Neural cell (in vitro differentiated cells): ENCODE measurements at regions not wholly inside any gene's neighbourhood (a gene's known extent, or its start where the extent isn't known, plus 50 kb on each side); places are given as distances from the start of the nearest gene placed in this dataset.

Experiments
- H2AFZ ChIP-seq: fragments of 200-600, 300-800 bp; sonication (generic), shearing (Covaris generic); 2 replicates; pipeline ENCODE4 v1.6.0; 2014; ENCODE audit warnings: low read depth, mild to moderate bottlenecking, antibody characterized with exemption, low read length, moderate library complexity
- H3F3A ChIP-seq: fragments of 200-600 bp; shearing (Covaris generic); 2 replicates; pipeline ENCODE4 v1.6.1; 2016; ENCODE audit warnings: mild to moderate bottlenecking, moderate library complexity, mixed read lengths, antibody characterized with exemption, low read length; ENCODE audit not compliant: insufficient read depth, poor library complexity, severe bottlenecking
- H3K27ac ChIP-seq: fragments of 200-600, 300-800 bp; sonication (generic), shearing (Covaris generic); 2 replicates; pipeline ENCODE4 v1.5.1; 2014; ENCODE audit warnings: mild to moderate bottlenecking, low read length, moderate library complexity
- H3K27me3 ChIP-seq: fragments of 300-800, 200-600 bp; sonication (generic), shearing (Covaris generic); 2 replicates; pipeline ENCODE4 v1.6.0; 2014; ENCODE audit warnings: mild to moderate bottlenecking, low read depth, low read length, moderate library complexity; ENCODE audit not compliant: insufficient read depth
- H3K36me3 ChIP-seq: fragments of 300-800, 200-600 bp; sonication (generic), shearing (Covaris generic); 2 replicates; pipeline ENCODE4 v1.5.1; 2014; ENCODE audit warnings: mild to moderate bottlenecking, antibody characterized with exemption, low read length, moderate library complexity; ENCODE audit not compliant: insufficient read depth
- H3K4me2 ChIP-seq: fragments of 300-800, 200-600 bp; sonication (generic), shearing (Covaris generic); 2 replicates; pipeline ENCODE4 v1.6.0; 2014; ENCODE audit warnings: mild to moderate bottlenecking, low read length
- H3K4me3 ChIP-seq: fragments of 300-800, 200-600 bp; sonication (generic), shearing (Covaris generic); 2 replicates; pipeline ENCODE4 v1.5.1; 2014; ENCODE audit warnings: mild to moderate bottlenecking, low read length, moderate library complexity
- H3K79me2 ChIP-seq: fragments of 200-600 bp; shearing (Covaris generic); replicated peaks from 2 replicates; pipeline ENCODE4 v1.6.0; 2014; ENCODE audit warnings: mild to moderate bottlenecking, low read length, moderate library complexity; ENCODE audit not compliant: insufficient read depth
- H3K9ac ChIP-seq: fragments of 300-800, 200-600 bp; sonication (generic), shearing (Covaris generic); 2 replicates; pipeline ENCODE4 v1.6.1; 2016; ENCODE audit warnings: mild to moderate bottlenecking, low read length, mixed read lengths
- H3K9me2 ChIP-seq: fragments of 200-600 bp; shearing (Covaris generic); 2 replicates; pipeline ENCODE4 v1.6.1; 2016; ENCODE audit warnings: mild to moderate bottlenecking, low read length, mixed read lengths; ENCODE audit not compliant: insufficient read depth
- H3K9me3 ChIP-seq: fragments of 200-600, 300-800 bp; sonication (generic), shearing (Covaris generic); 2 replicates; pipeline ENCODE4 v1.6.1; 2016; ENCODE audit warnings: mild to moderate bottlenecking, mixed run types, low read length, moderate library complexity, mixed read lengths
- H4K20me1 ChIP-seq: fragments of 200-600 bp; shearing (Covaris generic); 2 replicates; pipeline ENCODE4 v1.6.1; 2016; ENCODE audit warnings: mild to moderate bottlenecking, mixed run types; ENCODE audit not compliant: insufficient read depth
- EP300 ChIP-seq: fragments of 450-650 bp; conservative IDR thresholded peaks from 2 replicates; pipeline ENCODE4 v1.6.1; 2014; ENCODE audit warnings: antibody characterized with exemption, mild to moderate bottlenecking, moderate library complexity; ENCODE audit not compliant: poor library complexity, severe bottlenecking
- EZH2 ChIP-seq: fragments of 200-600, 300-800 bp; shearing (Covaris generic), sonication (generic); IDR thresholded peaks from 2 replicates; pipeline ENCODE4 v1.6.1; 2014; ENCODE audit warnings: antibody characterized with exemption, low read length, borderline replicate concordance, mild to moderate bottlenecking; ENCODE audit not compliant: insufficient read depth, poor library complexity, severe bottlenecking
- MXI1 ChIP-seq: fragments of 450-650 bp; conservative IDR thresholded peaks from 2 replicates; pipeline ENCODE4 v1.6.1; 2014; ENCODE audit warnings: antibody characterized with exemption, mild to moderate bottlenecking; ENCODE audit not compliant: poor library complexity, severe bottlenecking
- POLR2AphosphoS5 ChIP-seq: IDR thresholded peaks from 2 replicates; pipeline ENCODE4 v1.6.1; 2012
- RAD21 ChIP-seq: fragments of 450-650 bp; conservative IDR thresholded peaks from 2 replicates; pipeline ENCODE4 v1.6.1; 2014; ENCODE audit warnings: antibody characterized with exemption, mild to moderate bottlenecking, moderate library complexity
- SMC3 ChIP-seq: fragments of 450-650 bp; conservative IDR thresholded peaks from 2 replicates; pipeline ENCODE4 v1.6.1; 2014; ENCODE audit warnings: antibody characterized with exemption, mild to moderate bottlenecking, moderate library complexity; ENCODE audit not compliant: poor library complexity
- TAF1 ChIP-seq: IDR thresholded peaks from 2 replicates; pipeline ENCODE4 v1.6.1; 2012; ENCODE audit warnings: low read depth
- TF ChIP-seq, protein P1 (sequence below): IDR thresholded peaks from 2 replicates; pipeline ENCODE4 v1.6.1; 2012; ENCODE audit warnings: borderline replicate concordance
- TF ChIP-seq, protein P2 (sequence below): fragments of 450-650 bp; IDR thresholded peaks from 2 replicates; pipeline ENCODE4 v1.5.1; 2014; ENCODE audit warnings: antibody characterized with exemption, mild to moderate bottlenecking, moderate library complexity; ENCODE audit not compliant: poor library complexity, severe bottlenecking

DNA sequence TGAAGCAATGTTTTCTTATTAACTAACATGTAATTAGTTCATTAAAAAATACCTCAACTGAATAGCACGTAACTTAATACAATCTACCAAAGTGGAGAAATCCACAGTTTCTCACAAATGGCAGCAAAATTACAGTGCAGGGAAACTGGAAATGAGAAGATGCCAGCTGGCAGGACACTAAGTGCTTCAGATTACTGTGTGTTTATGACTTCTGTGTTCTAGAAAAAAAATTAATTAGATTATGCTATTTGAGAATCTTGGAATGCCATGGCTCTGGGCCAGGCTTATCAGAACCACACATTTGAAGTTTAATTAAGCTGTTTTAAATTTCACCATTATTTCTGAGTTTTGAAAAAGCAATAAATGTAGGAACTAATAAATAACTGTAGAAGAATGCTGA is 357.6 kb downstream of the TGFB2 start:
- H4K20me1 ChIP-seq, result no peaks in the 10 kb centered on the region
- no peak overlapping the region for H3K4me2 ChIP-seq
- no peaks in the 10 kb centered on the region for H3K27me3 ChIP-seq
- no peaks in the 10 kb centered on the region for H3K9me2 ChIP-seq
- no peak overlapping the region for H3K4me3 ChIP-seq
- H3K36me3 ChIP-seq, result no peaks in the 10 kb centered on the region
- H2AFZ ChIP-seq, result no peak overlapping the region
- no peak overlapping the region for H3K9ac ChIP-seq
- TF ChIP-seq EZH2, result no peak
- TF ChIP-seq, protein P1, sequence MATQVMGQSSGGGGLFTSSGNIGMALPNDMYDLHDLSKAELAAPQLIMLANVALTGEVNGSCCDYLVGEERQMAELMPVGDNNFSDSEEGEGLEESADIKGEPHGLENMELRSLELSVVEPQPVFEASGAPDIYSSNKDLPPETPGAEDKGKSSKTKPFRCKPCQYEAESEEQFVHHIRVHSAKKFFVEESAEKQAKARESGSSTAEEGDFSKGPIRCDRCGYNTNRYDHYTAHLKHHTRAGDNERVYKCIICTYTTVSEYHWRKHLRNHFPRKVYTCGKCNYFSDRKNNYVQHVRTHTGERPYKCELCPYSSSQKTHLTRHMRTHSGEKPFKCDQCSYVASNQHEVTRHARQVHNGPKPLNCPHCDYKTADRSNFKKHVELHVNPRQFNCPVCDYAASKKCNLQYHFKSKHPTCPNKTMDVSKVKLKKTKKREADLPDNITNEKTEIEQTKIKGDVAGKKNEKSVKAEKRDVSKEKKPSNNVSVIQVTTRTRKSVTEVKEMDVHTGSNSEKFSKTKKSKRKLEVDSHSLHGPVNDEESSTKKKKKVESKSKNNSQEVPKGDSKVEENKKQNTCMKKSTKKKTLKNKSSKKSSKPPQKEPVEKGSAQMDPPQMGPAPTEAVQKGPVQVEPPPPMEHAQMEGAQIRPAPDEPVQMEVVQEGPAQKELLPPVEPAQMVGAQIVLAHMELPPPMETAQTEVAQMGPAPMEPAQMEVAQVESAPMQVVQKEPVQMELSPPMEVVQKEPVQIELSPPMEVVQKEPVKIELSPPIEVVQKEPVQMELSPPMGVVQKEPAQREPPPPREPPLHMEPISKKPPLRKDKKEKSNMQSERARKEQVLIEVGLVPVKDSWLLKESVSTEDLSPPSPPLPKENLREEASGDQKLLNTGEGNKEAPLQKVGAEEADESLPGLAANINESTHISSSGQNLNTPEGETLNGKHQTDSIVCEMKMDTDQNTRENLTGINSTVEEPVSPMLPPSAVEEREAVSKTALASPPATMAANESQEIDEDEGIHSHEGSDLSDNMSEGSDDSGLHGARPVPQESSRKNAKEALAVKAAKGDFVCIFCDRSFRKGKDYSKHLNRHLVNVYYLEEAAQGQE, result no peak
- TF ChIP-seq EP300, result no peak
- no peaks in the 10 kb centered on the region for H3K9me3 ChIP-seq
- no peaks in the 10 kb centered on the region for H3K79me2 ChIP-seq
- H3F3A ChIP-seq, result no peaks in the 10 kb centered on the region
- H3K27ac ChIP-seq, result no peak overlapping the region

DNA sequence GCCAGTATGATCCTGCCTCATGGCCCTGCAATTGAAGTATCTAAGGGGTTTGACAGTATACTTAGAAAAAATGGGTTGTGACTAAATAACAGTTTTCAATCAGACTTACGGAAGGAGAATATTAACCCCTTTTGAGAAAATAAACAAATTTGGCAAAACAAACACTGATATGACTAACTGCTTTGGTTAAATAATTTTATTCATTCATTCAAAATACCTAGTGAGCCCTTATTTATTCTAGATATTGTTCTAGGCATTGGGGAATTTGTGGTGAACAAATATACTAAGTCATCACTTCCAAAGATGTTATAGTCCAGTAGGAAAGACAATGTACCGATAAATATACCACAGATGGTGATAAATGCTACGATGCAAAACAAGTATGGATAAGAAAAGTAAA is 358.7 kb downstream of the TGFB2 start:
- Histone ChIP-seq H3K27me3 (no peaks in the 10 kb centered on the region), H3K9ac (no peak overlapping the region), H2AFZ (no peak overlapping the region), H3K4me2 (no peak overlapping the region), H3K4me3 (no peak overlapping the region), H3F3A (no peaks in the 10 kb centered on the region), H3K36me3 (no peaks in the 10 kb centered on the region), H3K9me2 (no peaks in the 10 kb centered on the region), H3K27ac (no peak overlapping the region), H3K79me2 (no peaks in the 10 kb centered on the region), H3K9me3 (no peaks in the 10 kb centered on the region), H4K20me1 (no peaks in the 10 kb centered on the region)
- TF ChIP-seq POLR2AphosphoS5, result no peak

DNA sequence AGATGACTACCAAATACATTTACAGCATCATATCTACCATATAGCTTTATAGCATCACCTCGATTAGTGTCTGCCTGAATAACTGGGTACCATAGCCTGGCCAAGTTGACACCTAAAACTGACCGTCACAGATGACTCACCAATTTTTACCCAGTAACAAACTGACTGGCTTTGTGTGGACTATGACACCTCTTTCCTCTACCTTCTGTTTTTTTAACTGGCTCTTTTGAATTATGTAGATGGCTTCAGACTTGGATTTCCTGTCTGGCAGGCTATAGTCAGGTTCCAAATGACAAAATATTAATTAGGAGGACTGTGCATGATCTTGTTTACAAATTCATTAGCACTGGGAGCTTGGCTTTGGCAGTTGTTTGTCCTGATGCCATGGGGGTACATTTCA is 360.3 kb downstream of the TGFB2 start:
- Histone ChIP-seq H3K27ac (no peak overlapping the region), H3F3A (no peaks in the 10 kb centered on the region), H3K27me3 (no peaks in the 10 kb centered on the region), H3K9ac (no peak overlapping the region), H3K9me3 (no peaks in the 10 kb centered on the region), H3K79me2 (no peaks in the 10 kb centered on the region), H4K20me1 (no peaks in the 10 kb centered on the region), H2AFZ (no peak overlapping the region), H3K4me2 (no peak overlapping the region), H3K4me3 (no peak overlapping the region), H3K36me3 (no peaks in the 10 kb centered on the region), H3K9me2 (no peaks in the 10 kb centered on the region)
- TF ChIP-seq, protein P1, result no peak
- TF ChIP-seq, protein P2, sequence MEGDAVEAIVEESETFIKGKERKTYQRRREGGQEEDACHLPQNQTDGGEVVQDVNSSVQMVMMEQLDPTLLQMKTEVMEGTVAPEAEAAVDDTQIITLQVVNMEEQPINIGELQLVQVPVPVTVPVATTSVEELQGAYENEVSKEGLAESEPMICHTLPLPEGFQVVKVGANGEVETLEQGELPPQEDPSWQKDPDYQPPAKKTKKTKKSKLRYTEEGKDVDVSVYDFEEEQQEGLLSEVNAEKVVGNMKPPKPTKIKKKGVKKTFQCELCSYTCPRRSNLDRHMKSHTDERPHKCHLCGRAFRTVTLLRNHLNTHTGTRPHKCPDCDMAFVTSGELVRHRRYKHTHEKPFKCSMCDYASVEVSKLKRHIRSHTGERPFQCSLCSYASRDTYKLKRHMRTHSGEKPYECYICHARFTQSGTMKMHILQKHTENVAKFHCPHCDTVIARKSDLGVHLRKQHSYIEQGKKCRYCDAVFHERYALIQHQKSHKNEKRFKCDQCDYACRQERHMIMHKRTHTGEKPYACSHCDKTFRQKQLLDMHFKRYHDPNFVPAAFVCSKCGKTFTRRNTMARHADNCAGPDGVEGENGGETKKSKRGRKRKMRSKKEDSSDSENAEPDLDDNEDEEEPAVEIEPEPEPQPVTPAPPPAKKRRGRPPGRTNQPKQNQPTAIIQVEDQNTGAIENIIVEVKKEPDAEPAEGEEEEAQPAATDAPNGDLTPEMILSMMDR, result no peak
- TF ChIP-seq EP300, result no peak
- no peak for TF ChIP-seq TAF1
- no peak for TF ChIP-seq RAD21
- TF ChIP-seq POLR2AphosphoS5, result no peak
- no peak for TF ChIP-seq EZH2
- no peak for TF ChIP-seq SMC3
- no peak for TF ChIP-seq MXI1
